ENCODE measurements at regions not wholly inside any gene's neighbourhood (a gene's known extent, or its start where the extent isn't known, plus 50 kb on each side); places are given as distances from the start of the nearest gene placed in this dataset.
"Not testable (repeated sequence)": the region's sequence is repeated elsewhere in the genome, so short reads cannot be mapped to it uniquely, and the experiment has no call there.

- no peak for DNase-seq (ENCODE audit: low spot score)
Observed at GRCh38 chr14:88929656-88930436, 105.4 kb downstream of the TTC8 start.

DNA sequence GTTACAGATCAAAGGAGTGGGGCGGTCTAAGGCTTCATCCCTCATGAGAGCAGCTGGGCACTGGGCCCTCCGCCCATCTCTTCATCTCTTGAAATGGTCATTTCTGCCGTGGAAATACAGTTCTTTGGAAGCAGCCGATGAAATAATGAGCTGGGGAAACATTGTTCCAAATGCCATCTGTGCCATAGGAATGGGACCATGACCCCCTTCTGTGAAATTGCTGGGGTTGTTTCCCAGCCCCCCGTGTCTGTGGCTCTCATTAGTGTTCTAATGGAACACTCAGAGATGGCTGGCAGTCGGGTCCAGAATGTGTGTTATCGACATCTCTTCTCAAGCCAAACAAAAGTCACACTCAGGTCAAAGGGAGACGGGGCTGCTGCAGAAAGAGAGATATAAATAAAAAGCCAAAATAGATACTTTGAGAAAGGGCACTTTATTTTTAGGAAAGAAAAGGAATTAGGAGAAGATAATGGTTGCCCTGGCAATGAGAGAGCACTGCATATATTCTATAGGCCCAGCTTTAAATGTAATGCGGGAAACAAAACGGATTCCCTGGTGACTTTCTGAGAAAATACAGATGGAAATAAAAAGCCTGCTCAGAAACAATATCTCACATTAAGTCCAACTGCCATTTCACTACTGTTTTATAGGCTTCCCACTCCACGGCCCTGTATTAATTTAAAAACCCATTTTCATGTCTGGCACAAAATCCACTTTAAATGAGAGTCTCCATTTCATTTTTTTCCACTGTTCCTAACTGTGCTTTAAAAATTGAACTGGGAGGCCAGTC is 107.1 kb downstream of the TTC8 start:
- DNase-seq (ENCODE audit: low spot score), result no peak

GRCh38 chr14:88933191-88933590 is 108.7 kb downstream of the TTC8 start:
- no peak for DNase-seq (ENCODE audit: low spot score)

GRCh38 chr14:88934351-88934806 is 109.9 kb downstream of the TTC8 start:
- DNase-seq (ENCODE audit: low spot score), result no peak

DNA sequence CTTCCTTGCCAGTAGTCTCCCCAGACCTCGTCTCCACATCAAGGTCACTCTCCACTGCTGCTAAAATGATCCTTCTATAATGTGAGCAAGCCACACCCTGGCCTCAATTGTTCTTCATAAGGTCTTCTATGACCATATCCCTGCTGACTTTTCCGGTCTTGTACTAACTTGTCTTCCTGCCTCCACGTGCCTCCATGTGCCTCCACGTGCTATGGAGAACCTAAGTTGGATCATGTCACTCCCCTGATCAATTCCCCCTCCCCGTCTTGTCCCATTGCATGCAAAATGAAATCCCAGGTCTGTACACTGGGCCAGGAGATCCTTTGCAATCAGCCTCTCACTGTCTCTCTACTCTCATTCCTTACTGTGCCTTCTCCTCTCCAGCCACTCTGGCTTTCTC is 110.6 kb downstream of the TTC8 start:
- no peak for DNase-seq (ENCODE audit: low spot score)

DNA sequence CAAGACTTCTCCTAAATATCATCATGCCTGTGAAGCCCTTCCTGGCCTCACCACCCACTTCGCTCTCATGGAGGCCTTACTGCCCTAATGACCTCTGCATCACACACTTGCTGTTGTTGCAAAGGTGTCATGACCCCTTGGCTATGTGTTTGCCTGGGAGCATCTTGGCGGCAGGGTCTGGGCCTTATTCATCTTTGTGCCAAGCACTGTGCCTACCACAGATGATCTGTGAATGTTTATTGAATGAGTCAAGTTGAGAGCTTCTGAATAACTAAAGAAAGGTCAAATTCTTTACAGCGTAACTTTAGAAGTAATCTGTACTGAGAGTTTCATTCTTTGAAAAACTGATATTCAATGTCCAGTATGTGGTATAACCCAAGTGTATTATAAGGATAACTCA is 113.3 kb downstream of the TTC8 start:
- DNase-seq (ENCODE audit: low spot score), result no peak

DNA sequence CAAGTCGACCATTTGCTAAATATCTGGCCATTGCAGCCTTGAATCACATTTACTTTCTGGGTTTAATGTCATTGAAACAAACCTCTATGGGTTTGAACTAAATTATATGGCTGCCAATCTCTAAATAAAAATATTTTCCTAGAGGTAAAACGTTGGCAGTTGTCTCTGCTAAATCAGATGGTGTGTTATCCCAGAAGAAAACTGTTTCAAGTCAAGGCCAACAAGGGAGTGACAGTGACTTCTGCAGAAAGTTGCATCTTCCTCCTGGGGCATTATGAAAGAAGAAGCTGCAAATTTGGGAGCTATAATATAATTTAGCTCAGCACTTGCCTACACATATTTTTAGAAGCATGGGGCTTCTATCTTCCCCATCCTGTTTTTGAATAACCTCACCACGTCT is 116.2 kb downstream of the TTC8 start:
- DNase-seq (ENCODE audit: low spot score), result no peak

GRCh38 chr14:88941414-88941813 is 117.0 kb downstream of the TTC8 start:
- DNase-seq (ENCODE audit: low spot score), result no peak

- no peak for DNase-seq (ENCODE audit: low spot score)
Observed at GRCh38 chr14:88947646-88948598, 123.5 kb downstream of the TTC8 start.

GRCh38 chr14:88950069-88950468 is 125.6 kb downstream of the TTC8 start:
- no peak for DNase-seq (ENCODE audit: low spot score)

DNA sequence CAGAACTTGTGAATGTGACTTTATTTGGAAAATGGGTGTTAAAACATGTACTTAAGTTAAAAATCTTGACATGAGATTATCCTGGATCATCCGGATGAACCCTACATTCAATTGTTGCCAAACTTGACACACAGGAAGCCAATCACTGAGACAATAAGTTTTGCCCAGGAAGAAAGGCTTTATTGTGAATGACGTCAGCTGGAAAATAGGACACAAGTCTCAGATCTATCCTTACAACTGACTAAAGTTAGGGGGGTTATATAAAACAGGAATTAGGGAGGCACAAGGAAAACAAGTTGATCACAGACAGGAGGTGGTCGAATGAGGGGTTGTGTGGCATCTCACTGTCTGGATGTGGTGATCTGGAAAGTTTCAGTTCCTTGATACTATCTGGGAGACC is 126.9 kb downstream of the TTC8 start:
- no peak for DNase-seq (ENCODE audit: low spot score)

- no peak for DNase-seq (ENCODE audit: low spot score)
Observed at GRCh38 chr14:88952901-88953300, 128.4 kb downstream of the TTC8 start.

GRCh38 chr14:88955455-88955854 is 131.0 kb downstream of the TTC8 start:
- DNase-seq (ENCODE audit: low spot score), result peak; percentile 51

- DNase-seq (ENCODE audit: low spot score), result no peak
Observed at GRCh38 chr14:88960496-88960895, 136.0 kb downstream of the TTC8 start.

DNA sequence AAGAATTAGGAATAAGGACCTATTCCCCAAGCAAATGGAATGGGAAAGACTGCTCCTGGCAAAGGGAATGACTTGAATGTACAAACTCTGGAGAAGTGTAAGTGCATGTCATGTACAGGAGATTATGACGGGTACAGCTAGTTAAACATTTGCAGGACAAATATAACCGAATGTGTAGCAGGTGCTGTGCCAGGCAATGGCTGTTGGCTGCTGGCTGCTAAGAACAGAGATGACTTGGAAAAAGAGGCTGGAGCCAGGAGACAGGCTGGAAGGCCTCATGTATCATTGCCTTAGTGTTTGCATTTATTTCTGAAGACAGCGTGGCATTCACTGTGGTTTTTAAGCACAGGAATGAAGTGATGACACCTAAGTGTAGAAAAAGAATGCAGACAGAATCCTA is 136.8 kb downstream of the TTC8 start:
- DNase-seq (ENCODE audit: low spot score), result no peak

- DNase-seq (ENCODE audit: low spot score), result no peak
Observed at GRCh38 chr14:88962356-88962755, 137.9 kb downstream of the TTC8 start.

- DNase-seq (ENCODE audit: low spot score), result no peak
Observed at GRCh38 chr14:88967299-88967698, 142.8 kb downstream of the TTC8 start.

- DNase-seq (ENCODE audit: low spot score), result no peak
Observed at GRCh38 chr14:88975043-88975830, 150.8 kb downstream of the TTC8 start.

DNA sequence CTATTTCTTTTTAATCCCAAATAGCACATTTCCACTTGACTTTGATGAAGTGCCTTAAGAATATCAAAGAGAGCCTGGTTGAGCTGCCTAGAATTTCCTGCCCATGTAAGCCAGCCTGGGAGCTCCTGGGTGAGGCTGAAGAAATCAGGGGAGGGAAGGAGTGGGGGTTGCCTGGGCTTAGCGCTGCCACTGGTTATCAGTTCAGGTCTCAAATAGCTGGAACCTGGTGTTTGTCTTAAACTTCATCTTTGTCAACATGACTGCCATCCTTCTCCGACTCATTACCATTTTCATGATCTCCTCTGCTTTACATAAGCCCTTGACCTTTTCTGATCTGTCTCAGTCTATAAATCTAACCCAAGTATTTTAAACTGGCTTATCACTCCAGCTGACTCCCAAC is 151.5 kb downstream of the TTC8 start:
- no peak for DNase-seq (ENCODE audit: low spot score)

- not testable (repeated sequence) for DNase-seq (ENCODE audit: low spot score)
Observed at GRCh38 chr14:88980907-88981306, 156.5 kb downstream of the TTC8 start.

DNA sequence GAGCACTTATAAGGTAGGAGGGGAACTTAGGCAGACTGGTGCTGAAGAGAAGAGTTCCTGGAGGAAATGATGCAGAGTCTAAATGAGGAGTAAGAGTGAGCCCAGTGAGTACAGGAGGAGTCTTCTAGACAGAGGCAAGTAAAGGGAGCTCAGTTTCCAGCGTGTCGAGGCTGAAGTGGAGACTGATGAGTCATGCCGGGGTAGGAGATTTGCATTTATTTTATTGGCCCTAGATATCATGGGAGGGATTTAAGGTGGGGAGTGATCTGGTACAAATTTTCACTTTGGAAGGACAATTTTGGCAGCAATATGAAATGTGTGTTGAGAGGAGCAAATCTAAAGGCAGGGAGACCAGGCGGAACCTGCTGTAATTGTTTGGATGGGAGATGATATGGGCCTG is 157.5 kb downstream of the TTC8 start:
- no peak for DNase-seq (ENCODE audit: low spot score)

Measured in pons (tissue), 1 donor.